Vagina (tissue), 2 donors: ENCODE measurements at regions not wholly inside any gene's neighbourhood (a gene's known extent, or its start where the extent isn't known, plus 50 kb on each side); places are given as distances from the start of the nearest gene placed in this dataset.

Source experiments
- POLR2A ChIP-seq, 2 donors: fragments of 450-650 bp; IDR thresholded peaks; one replicate each; pipeline ENCODE4 v1.6.1; 2017; ENCODE audit warnings: antibody characterized with exemption in 2 of 2, mild to moderate bottlenecking in 2 of 2, moderate library complexity in 2 of 2
- POLR2AphosphoS5 ChIP-seq, 2 donors: sonication (generic); formaldehyde crosslinking; IDR thresholded peaks; one replicate each; pipeline ENCODE4 v1.9.0; 2017; ENCODE audit warnings: antibody characterized with exemption in 2 of 2, mild to moderate bottlenecking in 2 of 2, low read depth in 1 of 2; ENCODE audit not compliant: insufficient read depth in 1 of 2
- TF ChIP-seq, protein P1 (sequence below), 3 experiments: fragments of 450-650 bp in 2 of 3; fragments of 200-600 bp in 1 of 3; sonication (generic) in 1 of 3; IDR thresholded peaks; one replicate each; pipeline ENCODE4 v1.5.1; 2017 to 2019; ENCODE audit warnings: antibody characterized with exemption in 3 of 3, mild to moderate bottlenecking in 2 of 3, moderate library complexity in 2 of 3

DNA sequence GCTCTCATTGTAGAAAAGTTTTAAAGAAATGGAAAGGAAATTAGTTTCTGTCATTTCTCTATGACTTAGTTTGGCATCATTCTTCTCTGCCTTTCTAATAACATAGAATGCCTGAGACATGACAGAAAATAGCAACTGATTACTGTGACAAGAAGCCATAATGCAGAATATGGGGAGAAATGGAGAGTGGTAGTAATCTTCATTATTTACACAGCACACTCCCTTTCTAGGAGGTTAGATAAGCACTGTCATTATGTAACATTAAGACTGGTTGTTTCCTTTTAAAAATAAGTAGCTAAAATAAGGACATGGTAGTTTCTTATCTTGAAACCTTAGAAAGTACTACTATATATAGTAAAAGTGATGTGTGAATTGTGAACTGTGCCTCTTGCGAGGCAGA lies 1227.9 kb upstream of the PABPC4L start:
- TF ChIP-seq POLR2AphosphoS5 (IDR thresholded peaks at IDR 0.05; ENCODE audit: insufficient read depth in 1 of 2, low read depth in 1 of 2) (no peak), POLR2A (IDR thresholded peaks at IDR 0.05) (no peak)
- TF ChIP-seq, protein P1, sequence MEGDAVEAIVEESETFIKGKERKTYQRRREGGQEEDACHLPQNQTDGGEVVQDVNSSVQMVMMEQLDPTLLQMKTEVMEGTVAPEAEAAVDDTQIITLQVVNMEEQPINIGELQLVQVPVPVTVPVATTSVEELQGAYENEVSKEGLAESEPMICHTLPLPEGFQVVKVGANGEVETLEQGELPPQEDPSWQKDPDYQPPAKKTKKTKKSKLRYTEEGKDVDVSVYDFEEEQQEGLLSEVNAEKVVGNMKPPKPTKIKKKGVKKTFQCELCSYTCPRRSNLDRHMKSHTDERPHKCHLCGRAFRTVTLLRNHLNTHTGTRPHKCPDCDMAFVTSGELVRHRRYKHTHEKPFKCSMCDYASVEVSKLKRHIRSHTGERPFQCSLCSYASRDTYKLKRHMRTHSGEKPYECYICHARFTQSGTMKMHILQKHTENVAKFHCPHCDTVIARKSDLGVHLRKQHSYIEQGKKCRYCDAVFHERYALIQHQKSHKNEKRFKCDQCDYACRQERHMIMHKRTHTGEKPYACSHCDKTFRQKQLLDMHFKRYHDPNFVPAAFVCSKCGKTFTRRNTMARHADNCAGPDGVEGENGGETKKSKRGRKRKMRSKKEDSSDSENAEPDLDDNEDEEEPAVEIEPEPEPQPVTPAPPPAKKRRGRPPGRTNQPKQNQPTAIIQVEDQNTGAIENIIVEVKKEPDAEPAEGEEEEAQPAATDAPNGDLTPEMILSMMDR (IDR thresholded peaks at IDR 0.05) = no peak
